Psoas muscle (tissue), 7 donors: ENCODE measurements at regions not wholly inside any gene's neighbourhood (a gene's known extent, or its start where the extent isn't known, plus 50 kb on each side); places are given as distances from the start of the nearest gene placed in this dataset.

Experiments
- ATAC-seq, 4 donors: fragments of 200-7000 bp; cut with Tn5 transposase; one replicate each; pipeline ENCODE4 v1.9.1; 2020; ENCODE audit warnings: moderate library complexity in 3 of 4, mild to moderate bottlenecking in 2 of 4
- DNase-seq, 2 donors: peaks; one replicate each; pipeline ENCODE4 v3.0.0-alpha.2; 2020
- H3K27ac ChIP-seq: fragments of 200-600 bp; one replicate; pipeline ENCODE4 v1.8.0; 2022
- H3K27me3 ChIP-seq, 3 donors: fragments of 200-600 bp in 1 of 3; one replicate each; pipeline versions ENCODE4 v1.6.1 to v1.8.0; 2013 to 2022; ENCODE audit warnings: low read length in 2 of 3, mild to moderate bottlenecking in 2 of 3, moderate library complexity in 1 of 3; ENCODE audit not compliant: insufficient read depth in 3 of 3
- H3K36me3 ChIP-seq, 2 donors: fragments of 200-600 bp in 1 of 2; one replicate each; pipeline versions ENCODE4 v1.6.1 to v1.8.0; 2013 to 2022; ENCODE audit warnings: low read depth in 1 of 2, mild to moderate bottlenecking in 1 of 2, moderate library complexity in 1 of 2; ENCODE audit not compliant: insufficient read depth in 1 of 2
- H3K4me1 ChIP-seq: fragments of 200-600 bp; one replicate; pipeline ENCODE4 v1.8.0; 2022
- H3K4me3 ChIP-seq: fragments of 200-600 bp; one replicate; pipeline ENCODE4 v1.8.0; 2022; ENCODE audit warnings: mild to moderate bottlenecking
- H3K9me3 ChIP-seq: fragments of 200-600 bp; one replicate; pipeline ENCODE4 v1.8.0; 2022
- CTCF ChIP-seq: fragments of 200-600 bp; IDR thresholded peaks from one replicate; pipeline ENCODE4 v1.8.0; 2022; ENCODE audit warnings: antibody characterized with exemption
- WGBS, 3 donors: extraction: QIAGEN DNeasy Blood & Tissue Kit; methylation state at CpG; one replicate each; pipeline versions ENCODE4 v1.1.6 to v1.1.7; 2013; 5-methylcytosine and 5-hydroxymethylcytosine counted together
- intact Hi-C, 2 donors: fragments of 100-400 bp; cut with DNase I; formaldehyde crosslinking; loops; one replicate each; pipeline versions ENCODE4 v1.11.0 to v1.14.2; 2022
- donor health status: healthy with polysubstance abuse.
- donor health status: DM: no; HTN: no; CAD: no; lungs with moderate emphysema.
- donor health status: Bipolar disorder and iron deficiency.
- donor health status: healthy.
- donor health status: DM: yes; HTN: yes; CAD: no.
- donor health status: DM: no; HTN: no; CAD: no.
- donor health status: DM: yes; HTN: yes; CAD: no.

- intact Hi-C loops = no loop called here
- Histone ChIP-seq H3K27ac (no peak overlapping the region), H3K9me3 (no peaks in the 10 kb centered on the region), H3K36me3 (no peaks in the 10 kb centered on the region), H3K4me1 (no peaks in the 10 kb centered on the region), H3K4me3 (no peak overlapping the region), H3K27me3 (no peaks in the 10 kb centered on the region)
- no peak for TF ChIP-seq CTCF
- WGBS, 3 donors = 67 to 74% (median 70%) methylated on average over 3 of the region's 3 CpGs
- ATAC-seq (no peak), DNase-seq (no peak)
Observed at GRCh38 chr10:121658611-121659010, 60.4 kb upstream of the FGFR2 start.

- Histone ChIP-seq H3K4me3 (no peak overlapping the region), H3K27me3 (no peaks in the 10 kb centered on the region), H3K4me1 (no peaks in the 10 kb centered on the region), H3K36me3 (no peaks in the 10 kb centered on the region), H3K27ac (no peak overlapping the region), H3K9me3 (no peaks in the 10 kb centered on the region)
- DNase-seq (no peak), ATAC-seq (no peak)
- WGBS, 3 donors = 89 to 92% (median 90%) methylated on average over 5 of the region's 5 CpGs
- no peak for TF ChIP-seq CTCF
- intact Hi-C loops = no loop called here
Observed at GRCh38 chr10:121658111-121658510, 59.9 kb upstream of the FGFR2 start.

GRCh38 chr10:121655254-121656144, 57.3 kb upstream of the FGFR2 start:
- no peaks in the 10 kb centered on the region for H3K27me3 ChIP-seq
- H3K4me1 ChIP-seq = no peaks in the 10 kb centered on the region
- H3K9me3 ChIP-seq = no peaks in the 10 kb centered on the region
- no peak for TF ChIP-seq CTCF
- ATAC-seq (no peak), DNase-seq (no peak)
- H3K36me3 ChIP-seq = no peaks in the 10 kb centered on the region
- H3K27ac ChIP-seq = no peak overlapping the region
- intact Hi-C loops = no loop called here
- H3K4me3 ChIP-seq = no peak overlapping the region
- WGBS, 3 donors = 52 to 60% (median 52%) methylated on average over 12 of the region's 12 CpGs

GRCh38 chr10:121654021-121654545, 55.8 kb upstream of the FGFR2 start:
- H3K4me3 ChIP-seq = no peak overlapping the region
- WGBS, 3 donors = 63 to 67% (median 65%) methylated on average over 10 of the region's 10 CpGs
- H3K27me3 ChIP-seq = no peaks in the 10 kb centered on the region
- intact Hi-C loops = no loop called here
- H3K27ac ChIP-seq = no peak overlapping the region
- DNase-seq = no peak
- no peaks in the 10 kb centered on the region for H3K4me1 ChIP-seq
- TF ChIP-seq CTCF = no peak
- H3K36me3 ChIP-seq = no peaks in the 10 kb centered on the region
- ATAC-seq = no peak
- H3K9me3 ChIP-seq = no peaks in the 10 kb centered on the region
